ENCODE measurements at regions not wholly inside any gene's neighbourhood (a gene's known extent, or its start where the extent isn't known, plus 50 kb on each side); places are given as distances from the start of the nearest gene placed in this dataset.

DNA sequence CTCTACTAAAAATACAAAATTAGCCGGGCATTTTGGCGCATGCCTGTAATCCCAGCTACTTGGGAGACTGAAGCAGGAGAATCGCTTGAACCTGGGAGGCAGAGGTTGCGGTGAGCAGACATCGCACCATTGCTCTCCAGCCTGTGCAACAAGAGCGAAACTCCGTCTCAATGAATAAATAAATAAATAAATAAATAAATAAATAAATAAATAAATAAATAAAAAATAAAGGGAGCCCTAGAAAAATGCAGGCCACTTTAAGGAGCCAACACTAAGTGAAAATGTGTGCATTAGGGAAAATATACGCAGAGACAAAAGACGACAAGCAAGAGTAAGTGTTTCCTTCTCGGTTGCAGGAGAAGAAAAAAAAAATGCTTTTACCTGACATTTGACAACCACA, 132.6 kb upstream of the CDH10 start:
- Histone ChIP-seq H3K4me3 (no peak overlapping the region), H3K9me3 (no peaks in the 10 kb centered on the region), H3K27me3 (no peaks in the 10 kb centered on the region), H3K36me3 (no peaks in the 10 kb centered on the region), H3K27ac (no peak overlapping the region), H3K4me1 (no peaks in the 10 kb centered on the region)
- TF ChIP-seq POLR2A (IDR thresholded peaks at IDR 0.05) (no peak), POLR2AphosphoS5 (IDR thresholded peaks at IDR 0.05) (no peak), EP300 (IDR thresholded peaks at IDR 0.05) (no peak)
- TF ChIP-seq, protein P1, sequence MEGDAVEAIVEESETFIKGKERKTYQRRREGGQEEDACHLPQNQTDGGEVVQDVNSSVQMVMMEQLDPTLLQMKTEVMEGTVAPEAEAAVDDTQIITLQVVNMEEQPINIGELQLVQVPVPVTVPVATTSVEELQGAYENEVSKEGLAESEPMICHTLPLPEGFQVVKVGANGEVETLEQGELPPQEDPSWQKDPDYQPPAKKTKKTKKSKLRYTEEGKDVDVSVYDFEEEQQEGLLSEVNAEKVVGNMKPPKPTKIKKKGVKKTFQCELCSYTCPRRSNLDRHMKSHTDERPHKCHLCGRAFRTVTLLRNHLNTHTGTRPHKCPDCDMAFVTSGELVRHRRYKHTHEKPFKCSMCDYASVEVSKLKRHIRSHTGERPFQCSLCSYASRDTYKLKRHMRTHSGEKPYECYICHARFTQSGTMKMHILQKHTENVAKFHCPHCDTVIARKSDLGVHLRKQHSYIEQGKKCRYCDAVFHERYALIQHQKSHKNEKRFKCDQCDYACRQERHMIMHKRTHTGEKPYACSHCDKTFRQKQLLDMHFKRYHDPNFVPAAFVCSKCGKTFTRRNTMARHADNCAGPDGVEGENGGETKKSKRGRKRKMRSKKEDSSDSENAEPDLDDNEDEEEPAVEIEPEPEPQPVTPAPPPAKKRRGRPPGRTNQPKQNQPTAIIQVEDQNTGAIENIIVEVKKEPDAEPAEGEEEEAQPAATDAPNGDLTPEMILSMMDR (IDR thresholded peaks at IDR 0.05), result no peak
- intact Hi-C loops (cut with DNase I; ENCODE audit: low total_unique reads), result no loop called here
- 88 to 94% (median 91%) methylated on average over 10 of the region's 10 CpGs for WGBS, 5 donors
- no peak for DNase-seq

- Histone ChIP-seq H3K9me3 (peaks cover 0 to 5% (median 0%) of the 10 kb centered on the region in 4 donors), H3K4me1 (no peaks in the 10 kb centered on the region), H3K27ac (no peak overlapping the region), H3K27me3 (no peaks in the 10 kb centered on the region), H3K4me3 (no peak overlapping the region), H3K36me3 (no peaks in the 10 kb centered on the region)
- intact Hi-C loops (cut with DNase I; ENCODE audit: low total_unique reads), result no loop called here
- 5 to 20% (median 10%) methylated on average over 1 of the region's 1 CpG for WGBS, 5 donors
- no peak for TF ChIP-seq POLR2A (IDR thresholded peaks at IDR 0.05)
- DNase-seq, result no peak
These were observed 128.5 kb upstream of the CDH10 start for GRCh38 chr5:24773261-24773660.

- H3K27ac ChIP-seq, result no peak overlapping the region
- no peaks in the 10 kb centered on the region for H3K4me1 ChIP-seq
- no peaks in the 10 kb centered on the region for H3K27me3 ChIP-seq
- H3K4me3 ChIP-seq, result no peak overlapping the region
- DNase-seq, result no peak
- H3K36me3 ChIP-seq, result no peaks in the 10 kb centered on the region
- TF ChIP-seq POLR2AphosphoS5 (IDR thresholded peaks at IDR 0.05) (no peak), POLR2A (IDR thresholded peaks at IDR 0.05) (no peak), EP300 (IDR thresholded peaks at IDR 0.05) (no peak)
- TF ChIP-seq, protein P1 (IDR thresholded peaks at IDR 0.05), result no peak
- intact Hi-C loops (cut with DNase I; ENCODE audit: low total_unique reads), result no loop called here
- H3K9me3 ChIP-seq, result peaks cover 0 to 28% (median 10%) of the 10 kb centered on the region in 4 donors
These were observed 122.3 kb upstream of the CDH10 start for GRCh38 chr5:24767086-24767485.

DNA sequence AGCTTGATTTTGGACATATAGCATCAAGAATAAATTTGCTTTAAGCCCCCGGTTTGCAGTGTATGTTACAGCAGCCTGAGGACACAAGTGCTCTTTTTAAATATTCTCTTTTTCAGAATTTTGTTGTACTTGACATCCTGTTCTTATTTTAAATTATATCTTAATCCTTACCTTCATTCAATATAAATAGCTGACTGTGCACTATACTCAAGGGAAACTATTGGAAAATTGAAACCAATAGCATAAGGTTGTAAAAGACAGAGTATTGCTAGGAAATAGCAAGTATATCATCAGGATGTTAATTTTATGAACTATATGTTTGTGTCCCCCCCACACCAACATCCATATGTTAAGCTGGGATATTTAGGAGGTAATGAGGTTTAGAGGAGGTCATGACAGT, 120.4 kb upstream of the CDH10 start:
- no peaks in the 10 kb centered on the region for H3K27me3 ChIP-seq
- H3K9me3 ChIP-seq, result peaks cover 0 to 39% (median 19%) of the 10 kb centered on the region in 4 donors
- intact Hi-C loops (cut with DNase I; ENCODE audit: low total_unique reads), result no loop called here
- H3K4me3 ChIP-seq, result no peak overlapping the region
- H3K4me1 ChIP-seq, result no peaks in the 10 kb centered on the region
- no peak for DNase-seq
- H3K36me3 ChIP-seq, result no peaks in the 10 kb centered on the region
- no peak overlapping the region for H3K27ac ChIP-seq
- TF ChIP-seq POLR2A (IDR thresholded peaks at IDR 0.05) (no peak), EP300 (IDR thresholded peaks at IDR 0.05) (no peak), POLR2AphosphoS5 (IDR thresholded peaks at IDR 0.05) (no peak)
- TF ChIP-seq, protein P1 (IDR thresholded peaks at IDR 0.05), result no peak
- 81 to 98% (median 91%) methylated on average over 1 of the region's 1 CpG for WGBS, 5 donors

- H3K36me3 ChIP-seq, result no peaks in the 10 kb centered on the region
- H3K27ac ChIP-seq, result no peak overlapping the region
- H3K27me3 ChIP-seq, result no peaks in the 10 kb centered on the region
- intact Hi-C loops (cut with DNase I; ENCODE audit: low total_unique reads), result no loop called here
- no peak for TF ChIP-seq EP300 (IDR thresholded peaks at IDR 0.05)
- no peak for TF ChIP-seq POLR2AphosphoS5 (IDR thresholded peaks at IDR 0.05)
- TF ChIP-seq POLR2A (IDR thresholded peaks at IDR 0.05), result no peak
- TF ChIP-seq, protein P1 (IDR thresholded peaks at IDR 0.05), result no peak
- no peak for DNase-seq
- WGBS, 5 donors, result 63 to 81% (median 71%) methylated on average over 3 of the region's 3 CpGs
- no peaks in the 10 kb centered on the region for H3K9me3 ChIP-seq
- H3K4me1 ChIP-seq, result no peaks in the 10 kb centered on the region
- no peak overlapping the region for H3K4me3 ChIP-seq
These were observed 105.6 kb upstream of the CDH10 start for GRCh38 chr5:24750355-24750754.
